Endothelial cell of umbilical vein (primary cell): ENCODE measurements at regions not wholly inside any gene's neighbourhood (a gene's known extent, or its start where the extent isn't known, plus 50 kb on each side); places are given as distances from the start of the nearest gene placed in this dataset.

Source experiments
- BruUV-seq: library from RNA; stranded (reverse); fragments of 400-500 nt; replicated peaks from 2 replicates; lab custom pipeline; 2021; lab: Mats Ljungman, UMichigan
- CTCF ChIA-PET: fragments of 300-600, 350-600 bp; sonication (Branson Sonifier 250); formaldehyde crosslinking; loops from one replicate; lab custom pipeline; 2021; ENCODE audit warnings: antibody characterized with exemption, inconsistent platforms; lab: Charles Lee
- POLR2A ChIA-PET: fragments of 300-600, 350-600 bp; sonication (Branson Sonifier 250); formaldehyde crosslinking; loops from one replicate; lab custom pipeline; 2021; ENCODE audit warnings: antibody characterized with exemption, inconsistent platforms; lab: Charles Lee
- DNase-seq: peaks from one replicate; pipeline ENCODE4 v3.0.0-alpha.2; 2011; ENCODE audit warnings: low read depth, low spot score
- FAIRE-seq: peaks from 2 replicates; lab custom pipeline; 2011; peaks lifted over from hg19 to GRCh38; lab: Jason Lieb, UNC
- H2AFZ ChIP-seq: 2 replicates; pipeline ENCODE4 v1.6.0; 2012; ENCODE audit warnings: low read depth, low read length, control low read depth, inconsistent platforms
- H3K27ac ChIP-seq: 2 replicates; pipeline ENCODE4 v1.5.1; 2011; ENCODE audit warnings: low read depth, mild to moderate bottlenecking, control low read depth, low read length, moderate library complexity; ENCODE audit not compliant: insufficient read depth
- H3K27me3 ChIP-seq, 2 experiments: 2 replicates each; pipeline versions ENCODE4 v1.6.0 to v1.6.1; 2011; ENCODE audit warnings: low read length in 2 of 2, mixed read lengths in 1 of 2; ENCODE audit not compliant: control insufficient read depth in 2 of 2, insufficient read depth in 2 of 2
- H3K36me3 ChIP-seq, 2 experiments: 2 replicates in 1 of 2; 3 replicates in 1 of 2; pipeline ENCODE4 v1.5.1; 2011; ENCODE audit warnings: low read length in 2 of 2, mild to moderate bottlenecking in 1 of 2, moderate library complexity in 1 of 2; ENCODE audit not compliant: control insufficient read depth in 2 of 2, insufficient read depth in 2 of 2; ENCODE audit errors: extremely low read depth in 1 of 2
- H3K4me1 ChIP-seq: 3 replicates; pipeline ENCODE4 v1.5.1; 2011; ENCODE audit warnings: mild to moderate bottlenecking, low read length; ENCODE audit not compliant: control insufficient read depth, insufficient read depth; ENCODE audit errors: extremely low read depth
- H3K4me2 ChIP-seq: 2 replicates; pipeline ENCODE4 v1.6.1; 2011; ENCODE audit warnings: low read length, control low read depth, mixed read lengths; ENCODE audit not compliant: insufficient read depth
- H3K4me3 ChIP-seq, 3 experiments: fragments of 200-600 bp in 1 of 3; sonication (generic), shearing (Covaris generic) in 1 of 3; replicated peaks in 1 of 3; 2 replicates each; pipeline ENCODE4 v1.5.1; 2011 to 2016; ENCODE audit warnings: control low read depth in 3 of 3, low read length in 3 of 3, mild to moderate bottlenecking in 2 of 3, inconsistent platforms in 1 of 3, low read depth in 1 of 3, moderate library complexity in 1 of 3; ENCODE audit not compliant: insufficient read depth in 1 of 3
- H3K79me2 ChIP-seq: 2 replicates; pipeline ENCODE4 v1.6.0; 2012; ENCODE audit warnings: low read length, inconsistent platforms; ENCODE audit not compliant: control insufficient read depth, insufficient read depth
- H3K9ac ChIP-seq: replicated peaks from 2 replicates; pipeline ENCODE3; 2011; ENCODE audit warnings: low read length, control low read depth; ENCODE audit not compliant: insufficient read depth; ENCODE audit errors: extremely low read depth
- H3K9me1 ChIP-seq: replicated peaks from 3 replicates; pipeline ENCODE4 v1.6.0; 2011; ENCODE audit warnings: mild to moderate bottlenecking, low read length; ENCODE audit not compliant: control insufficient read depth, insufficient read depth; ENCODE audit errors: extremely low read depth
- H3K9me3 ChIP-seq: replicated peaks from 2 replicates; pipeline ENCODE4 v1.5.1; 2012; ENCODE audit warnings: low read length, inconsistent platforms; ENCODE audit not compliant: control insufficient read depth, insufficient read depth
- H4K20me1 ChIP-seq: replicated peaks from 2 replicates; pipeline ENCODE3; 2011; ENCODE audit warnings: mild to moderate bottlenecking, low read length; ENCODE audit not compliant: control insufficient read depth, insufficient read depth; ENCODE audit errors: extremely low read depth
- EZH2 ChIP-seq: IDR thresholded peaks from 2 replicates; pipeline ENCODE4 v1.6.1; 2012; ENCODE audit warnings: borderline replicate concordance, low read depth, mild to moderate bottlenecking, moderate library complexity, low read length, inconsistent platforms; ENCODE audit not compliant: severe bottlenecking
- FOS ChIP-seq: IDR thresholded peaks from 2 replicates; pipeline ENCODE4 v1.6.1; 2011; ENCODE audit warnings: mild to moderate bottlenecking, low read length, moderate library complexity, borderline replicate concordance; ENCODE audit not compliant: insufficient read depth
- GATA2 ChIP-seq: IDR thresholded peaks from 2 replicates; pipeline ENCODE4 v1.7.0; 2011; ENCODE audit warnings: low read depth, mild to moderate bottlenecking, moderate library complexity, mixed read lengths, low read length; ENCODE audit not compliant: insufficient read length, insufficient read depth
- JUN ChIP-seq: IDR thresholded peaks from 2 replicates; pipeline ENCODE4 v1.6.1; 2011; ENCODE audit warnings: borderline replicate concordance, low read depth; ENCODE audit not compliant: insufficient read length, insufficient read depth
- MYC ChIP-seq: IDR thresholded peaks from one replicate; pipeline ENCODE4 v1.6.1; 2011; ENCODE audit warnings: mild to moderate bottlenecking, low read depth, low read length
- POLR2A ChIP-seq: IDR thresholded peaks from 2 replicates; pipeline ENCODE4 v1.6.1; 2012; ENCODE audit warnings: low read depth, mild to moderate bottlenecking, control low read depth, low read length
- POLR2AphosphoS5 ChIP-seq: IDR thresholded peaks from 2 replicates; pipeline ENCODE4 v1.6.1; 2012; ENCODE audit warnings: low read depth, mild to moderate bottlenecking, control low read depth, low read length, moderate library complexity; ENCODE audit not compliant: insufficient read depth
- dilution Hi-C: fragments of 300-500 bp; cut with MboI; formaldehyde crosslinking; loops from one replicate; pipeline ENCODE4 v1.15.0; 2019; ENCODE audit warnings: low sequenced_read_pairs; ENCODE audit not compliant: extremely low pct_ligation_motif_present
- intact Hi-C: fragments of 100-400 bp; cut with micrococcal nuclease; formaldehyde crosslinking; loops from one replicate; pipeline ENCODE4 v1.10.0; 2022
- TF ChIP-seq, protein P1 (sequence below): IDR thresholded peaks from 2 replicates; pipeline ENCODE4 v1.6.1; 2011; ENCODE audit not compliant: insufficient read depth, insufficient read length
- TF ChIP-seq, protein P2 (sequence below), 2 donors: IDR thresholded peaks; 1 replicate in 1 of 2; 2 replicates in 1 of 2; pipeline ENCODE4 v1.5.1; 2011; ENCODE audit warnings: low read length in 2 of 2, mild to moderate bottlenecking in 2 of 2, moderate library complexity in 2 of 2, control low read depth in 1 of 2, inconsistent platforms in 1 of 2, low read depth in 1 of 2; ENCODE audit not compliant: insufficient read depth in 1 of 2; ENCODE audit errors: extremely low read depth in 1 of 2

DNA sequence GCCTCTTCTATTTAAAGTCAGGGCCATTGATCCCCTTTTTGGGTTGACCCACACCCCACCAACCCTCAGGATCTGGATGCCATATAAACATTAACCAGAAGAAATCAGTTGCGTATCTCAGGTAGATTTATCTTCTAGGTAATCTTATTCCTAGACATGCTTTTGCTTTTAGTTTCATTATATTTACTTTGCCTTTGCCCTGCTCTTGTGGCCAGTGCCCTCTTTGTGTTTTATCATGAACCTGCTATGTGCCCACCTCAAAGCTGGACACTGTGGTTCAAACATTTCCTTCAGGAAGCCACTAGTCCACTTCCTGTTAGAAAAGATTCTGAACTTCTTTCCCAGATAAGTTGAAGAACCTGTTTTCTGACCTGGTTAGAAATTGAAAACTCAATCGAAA is 117.4 kb upstream of the EDNRA start:
- Histone ChIP-seq H3K36me3 (no peaks in the 10 kb centered on the region), H3K27me3 (no peaks in the 10 kb centered on the region), H4K20me1 (no peaks in the 10 kb centered on the region), H3K27ac (no peak overlapping the region), H3K9me1 (no peaks in the 10 kb centered on the region), H2AFZ (no peak overlapping the region), H3K9ac (no peak overlapping the region), H3K79me2 (no peaks in the 10 kb centered on the region), H3K4me1 (peaks cover 3% of the 10 kb centered on the region), H3K4me3 (no peak overlapping the region), H3K9me3 (no peaks in the 10 kb centered on the region), H3K4me2 (no peak overlapping the region)
- FAIRE-seq: no peak
- BruUV-seq: no TSS peak
- ChIA-PET POLR2A (no interaction called here), CTCF (no interaction called here)
- DNase-seq: no peak
- intact Hi-C loops (no loop called here), dilution Hi-C loops (no loop called here)
- TF ChIP-seq POLR2AphosphoS5 (no peak), GATA2 (no peak), EZH2 (no peak), JUN (no peak), POLR2A (no peak), MYC (no peak), FOS (no peak)
- TF ChIP-seq, protein P1, sequence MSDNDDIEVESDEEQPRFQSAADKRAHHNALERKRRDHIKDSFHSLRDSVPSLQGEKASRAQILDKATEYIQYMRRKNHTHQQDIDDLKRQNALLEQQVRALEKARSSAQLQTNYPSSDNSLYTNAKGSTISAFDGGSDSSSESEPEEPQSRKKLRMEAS: no peak
- TF ChIP-seq, protein P2, sequence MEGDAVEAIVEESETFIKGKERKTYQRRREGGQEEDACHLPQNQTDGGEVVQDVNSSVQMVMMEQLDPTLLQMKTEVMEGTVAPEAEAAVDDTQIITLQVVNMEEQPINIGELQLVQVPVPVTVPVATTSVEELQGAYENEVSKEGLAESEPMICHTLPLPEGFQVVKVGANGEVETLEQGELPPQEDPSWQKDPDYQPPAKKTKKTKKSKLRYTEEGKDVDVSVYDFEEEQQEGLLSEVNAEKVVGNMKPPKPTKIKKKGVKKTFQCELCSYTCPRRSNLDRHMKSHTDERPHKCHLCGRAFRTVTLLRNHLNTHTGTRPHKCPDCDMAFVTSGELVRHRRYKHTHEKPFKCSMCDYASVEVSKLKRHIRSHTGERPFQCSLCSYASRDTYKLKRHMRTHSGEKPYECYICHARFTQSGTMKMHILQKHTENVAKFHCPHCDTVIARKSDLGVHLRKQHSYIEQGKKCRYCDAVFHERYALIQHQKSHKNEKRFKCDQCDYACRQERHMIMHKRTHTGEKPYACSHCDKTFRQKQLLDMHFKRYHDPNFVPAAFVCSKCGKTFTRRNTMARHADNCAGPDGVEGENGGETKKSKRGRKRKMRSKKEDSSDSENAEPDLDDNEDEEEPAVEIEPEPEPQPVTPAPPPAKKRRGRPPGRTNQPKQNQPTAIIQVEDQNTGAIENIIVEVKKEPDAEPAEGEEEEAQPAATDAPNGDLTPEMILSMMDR (IDR thresholded peaks at IDR 0.05; ENCODE audit: extremely low read depth in 1 of 2, insufficient read depth in 1 of 2, low read depth in 1 of 2, low read length in 2 of 2): no peak
